Loucy (cell line): ENCODE measurements at regions not wholly inside any gene's neighbourhood (a gene's known extent, or its start where the extent isn't known, plus 50 kb on each side); places are given as distances from the start of the nearest gene placed in this dataset.

Experiments used
- EZH2phosphoT487 ChIP-seq: fragments of 200-600 bp; IDR thresholded peaks from 2 replicates; pipeline ENCODE4 v1.6.1; 2018; ENCODE audit warnings: antibody characterized with exemption, mild to moderate bottlenecking, moderate library complexity, borderline replicate concordance
- TF ChIP-seq, protein P1 (sequence below): fragments of 200-600 bp; sonication (generic); conservative IDR thresholded peaks from 2 replicates; pipeline ENCODE4 v1.5.1; 2014; ENCODE audit warnings: mild to moderate bottlenecking, antibody characterized with exemption, low read length

- TF ChIP-seq, protein P1, sequence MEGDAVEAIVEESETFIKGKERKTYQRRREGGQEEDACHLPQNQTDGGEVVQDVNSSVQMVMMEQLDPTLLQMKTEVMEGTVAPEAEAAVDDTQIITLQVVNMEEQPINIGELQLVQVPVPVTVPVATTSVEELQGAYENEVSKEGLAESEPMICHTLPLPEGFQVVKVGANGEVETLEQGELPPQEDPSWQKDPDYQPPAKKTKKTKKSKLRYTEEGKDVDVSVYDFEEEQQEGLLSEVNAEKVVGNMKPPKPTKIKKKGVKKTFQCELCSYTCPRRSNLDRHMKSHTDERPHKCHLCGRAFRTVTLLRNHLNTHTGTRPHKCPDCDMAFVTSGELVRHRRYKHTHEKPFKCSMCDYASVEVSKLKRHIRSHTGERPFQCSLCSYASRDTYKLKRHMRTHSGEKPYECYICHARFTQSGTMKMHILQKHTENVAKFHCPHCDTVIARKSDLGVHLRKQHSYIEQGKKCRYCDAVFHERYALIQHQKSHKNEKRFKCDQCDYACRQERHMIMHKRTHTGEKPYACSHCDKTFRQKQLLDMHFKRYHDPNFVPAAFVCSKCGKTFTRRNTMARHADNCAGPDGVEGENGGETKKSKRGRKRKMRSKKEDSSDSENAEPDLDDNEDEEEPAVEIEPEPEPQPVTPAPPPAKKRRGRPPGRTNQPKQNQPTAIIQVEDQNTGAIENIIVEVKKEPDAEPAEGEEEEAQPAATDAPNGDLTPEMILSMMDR, result no peak
- no peak for TF ChIP-seq EZH2phosphoT487
Measured at GRCh38 chr19:30167206-30167868, 204.8 kb upstream of the ZNF536 start.
